ENCODE measurements at regions not wholly inside any gene's neighbourhood (a gene's known extent, or its start where the extent isn't known, plus 50 kb on each side); places are given as distances from the start of the nearest gene placed in this dataset.

DNA sequence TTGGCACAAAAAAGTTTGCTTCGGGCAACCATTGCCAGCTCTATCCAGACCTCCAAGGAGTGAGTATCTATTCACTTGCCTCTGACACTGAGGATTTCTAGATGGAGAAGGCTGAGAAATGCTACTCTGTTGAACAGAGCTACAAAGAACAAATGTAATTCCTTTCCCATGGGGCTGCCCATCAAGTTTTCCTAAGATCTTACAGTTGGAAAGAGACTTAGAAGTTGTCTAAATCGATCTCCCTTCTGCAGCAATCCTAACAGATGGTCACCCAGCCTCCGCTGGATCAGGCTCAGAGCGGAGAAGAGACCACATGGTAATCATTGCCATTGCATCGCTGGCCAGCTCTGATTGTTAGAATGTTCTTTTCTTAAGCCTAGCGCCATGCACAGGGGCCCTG, 110.1 kb upstream of the BCL2L14 start:
- intact Hi-C loops (cut with DNase I), result no loop called here
- no peaks in the 10 kb centered on the region for H3K4me1 ChIP-seq (ENCODE audit: control insufficient read depth in 1 of 2, insufficient read depth in 2 of 2, low read length in 2 of 2)
- H3K4me3 ChIP-seq (ENCODE audit: low read length in 2 of 2), result no peak overlapping the region
- H3K9me3 ChIP-seq (ENCODE audit: control insufficient read depth, low read length), result no peaks in the 10 kb centered on the region
- no peaks in the 10 kb centered on the region for H3K27me3 ChIP-seq (ENCODE audit: control insufficient read depth in 1 of 2, insufficient read depth in 2 of 2, low read length in 1 of 2)
- no peaks in the 10 kb centered on the region for H3K36me3 ChIP-seq (ENCODE audit: control insufficient read depth in 1 of 2, insufficient read depth in 2 of 2, low read length in 1 of 2)
- 90 to 96% methylated on average over 6 of the region's 6 CpGs for WGBS, 2 donors
- no peak overlapping the region for H3K27ac ChIP-seq (ENCODE audit: low read depth in 1 of 2, low read length in 2 of 2)
- ATAC-seq (ENCODE audit: low FRiP score) (no peak), DNase-seq (no peak)

DNA sequence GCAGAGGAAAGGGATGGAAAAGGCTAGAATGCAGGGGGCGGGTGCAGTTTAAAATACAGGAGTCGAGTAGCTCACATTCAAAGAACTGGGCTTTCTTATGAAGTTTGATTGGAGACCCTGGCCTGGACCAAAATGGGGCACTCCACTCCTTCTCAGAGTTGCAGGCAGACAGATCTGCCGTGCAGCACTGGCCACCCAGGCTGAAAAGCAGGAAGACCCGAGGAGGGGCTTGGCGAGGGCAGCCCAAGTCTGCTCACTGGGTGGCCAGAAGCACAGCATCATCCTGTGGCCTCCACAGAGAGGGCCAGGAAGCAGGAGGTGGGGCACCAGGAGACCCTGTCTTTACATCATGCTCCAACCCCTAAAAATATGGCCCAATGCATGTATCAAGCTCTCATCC, 109.1 kb upstream of the BCL2L14 start:
- intact Hi-C loops (cut with DNase I), result no loop called here
- H3K27me3 ChIP-seq (ENCODE audit: control insufficient read depth in 1 of 2, insufficient read depth in 2 of 2, low read length in 1 of 2), result no peaks in the 10 kb centered on the region
- WGBS, 2 donors, result 52 to 59% methylated on average over 5 of the region's 5 CpGs
- ATAC-seq (ENCODE audit: low FRiP score) (no peak), DNase-seq (no peak)
- H3K4me1 ChIP-seq (ENCODE audit: control insufficient read depth in 1 of 2, insufficient read depth in 2 of 2, low read length in 2 of 2), result no peaks in the 10 kb centered on the region
- H3K4me3 ChIP-seq (ENCODE audit: low read length in 2 of 2), result no peak overlapping the region
- H3K36me3 ChIP-seq (ENCODE audit: control insufficient read depth in 1 of 2, insufficient read depth in 2 of 2, low read length in 1 of 2), result no peaks in the 10 kb centered on the region
- H3K27ac ChIP-seq (ENCODE audit: low read depth in 1 of 2, low read length in 2 of 2), result no peak overlapping the region
- no peaks in the 10 kb centered on the region for H3K9me3 ChIP-seq (ENCODE audit: control insufficient read depth, low read length)

GRCh38 chr12:11962860-11963259, 107.9 kb upstream of the BCL2L14 start:
- Histone ChIP-seq H3K9me3 (ENCODE audit: control insufficient read depth, low read length) (no peaks in the 10 kb centered on the region), H3K4me1 (ENCODE audit: control insufficient read depth in 1 of 2, insufficient read depth in 2 of 2, low read length in 2 of 2) (no peaks in the 10 kb centered on the region), H3K4me3 (ENCODE audit: low read length in 2 of 2) (no peak overlapping the region), H3K27me3 (ENCODE audit: control insufficient read depth in 1 of 2, insufficient read depth in 2 of 2, low read length in 1 of 2) (no peaks in the 10 kb centered on the region), H3K27ac (ENCODE audit: low read depth in 1 of 2, low read length in 2 of 2) (no peak overlapping the region), H3K36me3 (ENCODE audit: control insufficient read depth in 1 of 2, insufficient read depth in 2 of 2, low read length in 1 of 2) (no peaks in the 10 kb centered on the region)
- DNase-seq (no peak), ATAC-seq (ENCODE audit: low FRiP score) (no peak)
- intact Hi-C loops (cut with DNase I), result no loop called here
- WGBS, 2 donors, result 98 to 99% methylated on average over 5 of the region's 5 CpGs

- Histone ChIP-seq H3K27me3 (ENCODE audit: control insufficient read depth in 1 of 2, insufficient read depth in 2 of 2, low read length in 1 of 2) (no peaks in the 10 kb centered on the region), H3K27ac (ENCODE audit: low read depth in 1 of 2, low read length in 2 of 2) (no peak overlapping the region), H3K36me3 (ENCODE audit: control insufficient read depth in 1 of 2, insufficient read depth in 2 of 2, low read length in 1 of 2) (no peaks in the 10 kb centered on the region), H3K4me1 (ENCODE audit: control insufficient read depth in 1 of 2, insufficient read depth in 2 of 2, low read length in 2 of 2) (no peaks in the 10 kb centered on the region), H3K9me3 (ENCODE audit: control insufficient read depth, low read length) (no peaks in the 10 kb centered on the region), H3K4me3 (ENCODE audit: low read length in 2 of 2) (no peak overlapping the region)
- 85 to 87% methylated on average over 12 of the region's 12 CpGs for WGBS, 2 donors
- DNase-seq (no peak), ATAC-seq (ENCODE audit: low FRiP score) (no peak)
- intact Hi-C loops (cut with DNase I), result no loop called here
These were observed 106.8 kb upstream of the BCL2L14 start for GRCh38 chr12:11963841-11964471.

- Histone ChIP-seq H3K27me3 (ENCODE audit: control insufficient read depth in 1 of 2, insufficient read depth in 2 of 2, low read length in 1 of 2) (no peaks in the 10 kb centered on the region), H3K4me1 (ENCODE audit: control insufficient read depth in 1 of 2, insufficient read depth in 2 of 2, low read length in 2 of 2) (no peaks in the 10 kb centered on the region), H3K4me3 (ENCODE audit: low read length in 2 of 2) (no peak overlapping the region), H3K27ac (ENCODE audit: low read depth in 1 of 2, low read length in 2 of 2) (no peak overlapping the region), H3K36me3 (ENCODE audit: control insufficient read depth in 1 of 2, insufficient read depth in 2 of 2, low read length in 1 of 2) (no peaks in the 10 kb centered on the region), H3K9me3 (ENCODE audit: control insufficient read depth, low read length) (no peaks in the 10 kb centered on the region)
- no peak for ATAC-seq (ENCODE audit: low FRiP score)
- 70 to 78% methylated on average over 9 of the region's 9 CpGs for WGBS, 2 donors
- intact Hi-C loops (cut with DNase I), result no loop called here
- DNase-seq, result no peak
These were observed 105.4 kb upstream of the BCL2L14 start for GRCh38 chr12:11965258-11965910.

DNA sequence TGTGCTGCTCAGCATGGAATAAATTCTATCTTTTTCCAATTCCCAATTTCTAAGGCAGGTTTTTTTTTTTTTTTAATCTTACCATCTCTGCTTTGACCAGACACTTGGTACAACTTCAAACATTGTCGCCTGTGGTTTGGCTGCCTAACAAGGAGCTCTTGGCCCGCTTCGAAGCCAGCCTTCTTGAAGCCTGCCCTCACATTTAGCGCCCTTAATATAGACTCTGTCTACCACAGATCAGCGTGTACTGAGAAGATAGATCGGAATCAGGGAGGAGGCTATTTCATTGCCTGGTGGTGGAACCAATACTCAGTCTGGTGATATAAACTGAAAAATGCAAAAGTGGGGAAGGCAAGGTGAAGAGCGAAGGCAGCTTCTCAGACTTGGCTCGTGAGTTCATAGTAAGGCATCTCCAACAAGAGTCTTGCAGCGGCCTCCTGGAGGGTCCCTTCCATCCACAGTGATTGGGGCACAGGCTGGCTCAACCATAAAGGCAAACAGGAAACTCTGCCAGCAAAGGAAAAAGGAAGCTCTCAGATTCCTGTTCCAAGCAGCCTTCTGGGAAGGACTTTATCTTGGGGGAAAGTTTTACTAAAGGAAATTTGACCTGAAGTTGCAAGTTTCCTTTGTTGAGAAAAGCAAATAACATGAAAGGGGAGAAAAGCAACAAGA, 103.2 kb upstream of the BCL2L14 start:
- Histone ChIP-seq H3K4me1 (ENCODE audit: control insufficient read depth in 1 of 2, insufficient read depth in 2 of 2, low read length in 2 of 2) (no peaks in the 10 kb centered on the region), H3K36me3 (ENCODE audit: control insufficient read depth in 1 of 2, insufficient read depth in 2 of 2, low read length in 1 of 2) (no peaks in the 10 kb centered on the region), H3K27me3 (ENCODE audit: control insufficient read depth in 1 of 2, insufficient read depth in 2 of 2, low read length in 1 of 2) (no peaks in the 10 kb centered on the region), H3K9me3 (ENCODE audit: control insufficient read depth, low read length) (no peaks in the 10 kb centered on the region), H3K4me3 (ENCODE audit: low read length in 2 of 2) (no peak overlapping the region), H3K27ac (ENCODE audit: low read depth in 1 of 2, low read length in 2 of 2) (no peak overlapping the region)
- no peak for DNase-seq
- no peak for ATAC-seq (ENCODE audit: low FRiP score)
- intact Hi-C loops (cut with DNase I), result no loop called here
- 96% methylated on average over 9 of the region's 9 CpGs for WGBS, 2 donors

DNA sequence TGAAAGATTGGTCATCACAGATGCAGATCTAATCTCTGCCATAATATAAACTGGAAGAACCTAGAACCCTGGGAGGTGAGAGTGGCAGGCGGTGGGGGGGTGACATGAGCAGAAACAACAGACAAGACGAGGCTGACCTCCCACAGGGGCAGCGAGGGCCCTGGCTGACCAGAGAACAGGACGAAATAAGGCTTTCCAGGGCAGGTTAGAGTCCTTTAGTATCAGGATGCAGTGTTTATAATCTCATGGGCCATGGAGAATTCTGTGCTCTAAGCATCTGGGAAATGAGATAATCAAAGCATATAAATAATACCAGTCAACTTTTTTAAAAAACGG, 102.7 kb upstream of the BCL2L14 start:
- no peak for ATAC-seq (ENCODE audit: low FRiP score)
- WGBS, 2 donors, result 72 to 73% methylated on average over 5 of the region's 5 CpGs
- Histone ChIP-seq H3K27ac (ENCODE audit: low read depth in 1 of 2, low read length in 2 of 2) (no peak overlapping the region), H3K27me3 (ENCODE audit: control insufficient read depth in 1 of 2, insufficient read depth in 2 of 2, low read length in 1 of 2) (no peaks in the 10 kb centered on the region), H3K36me3 (ENCODE audit: control insufficient read depth in 1 of 2, insufficient read depth in 2 of 2, low read length in 1 of 2) (no peaks in the 10 kb centered on the region), H3K9me3 (ENCODE audit: control insufficient read depth, low read length) (no peaks in the 10 kb centered on the region), H3K4me3 (ENCODE audit: low read length in 2 of 2) (no peak overlapping the region), H3K4me1 (ENCODE audit: control insufficient read depth in 1 of 2, insufficient read depth in 2 of 2, low read length in 2 of 2) (no peaks in the 10 kb centered on the region)
- DNase-seq, result no peak
- intact Hi-C loops (cut with DNase I), result no loop called here

- WGBS, 2 donors, result 93% methylated on average over 7 of the region's 7 CpGs
- Histone ChIP-seq H3K27me3 (ENCODE audit: control insufficient read depth in 1 of 2, insufficient read depth in 2 of 2, low read length in 1 of 2) (no peaks in the 10 kb centered on the region), H3K27ac (ENCODE audit: low read depth in 1 of 2, low read length in 2 of 2) (no peak overlapping the region), H3K9me3 (ENCODE audit: control insufficient read depth, low read length) (no peaks in the 10 kb centered on the region), H3K36me3 (ENCODE audit: control insufficient read depth in 1 of 2, insufficient read depth in 2 of 2, low read length in 1 of 2) (no peaks in the 10 kb centered on the region), H3K4me3 (ENCODE audit: low read length in 2 of 2) (no peak overlapping the region), H3K4me1 (ENCODE audit: control insufficient read depth in 1 of 2, insufficient read depth in 2 of 2, low read length in 2 of 2) (no peaks in the 10 kb centered on the region)
- intact Hi-C loops (cut with DNase I), result no loop called here
- ATAC-seq (ENCODE audit: low FRiP score) (no peak), DNase-seq (no peak)
These were observed 102.2 kb upstream of the BCL2L14 start for GRCh38 chr12:11968516-11968915.

Data from aorta (tissue), 5 donors.